ENCODE measurements at regions not wholly inside any gene's neighbourhood (a gene's known extent, or its start where the extent isn't known, plus 50 kb on each side); places are given as distances from the start of the nearest gene placed in this dataset.

- no peaks in the 10 kb centered on the region for H3K27me3 ChIP-seq (ENCODE audit: low read depth, low read length)
- no peaks in the 10 kb centered on the region for H3K4me1 ChIP-seq (ENCODE audit: control insufficient read depth in 1 of 2, insufficient read depth in 2 of 2, low read length in 2 of 2)
- no peak overlapping the region for H3K27ac ChIP-seq (ENCODE audit: low read length)
- H3K9me3 ChIP-seq (ENCODE audit: control insufficient read depth in 1 of 2, low read length in 2 of 2), result no peaks in the 10 kb centered on the region
- H3K4me3 ChIP-seq (ENCODE audit: low read depth in 1 of 2, low read length in 2 of 2), result no peak overlapping the region
- no peaks in the 10 kb centered on the region for H3K36me3 ChIP-seq (ENCODE audit: control insufficient read depth in 1 of 2, insufficient read depth in 2 of 2, low read length in 2 of 2)
Observed at GRCh38 chr18:78685250-78685979, 294.2 kb upstream of the SALL3 start.

- Histone ChIP-seq H3K27me3 (ENCODE audit: low read depth, low read length) (no peaks in the 10 kb centered on the region), H3K4me3 (ENCODE audit: low read depth in 1 of 2, low read length in 2 of 2) (no peak overlapping the region), H3K4me1 (ENCODE audit: control insufficient read depth in 1 of 2, insufficient read depth in 2 of 2, low read length in 2 of 2) (no peaks in the 10 kb centered on the region), H3K9me3 (ENCODE audit: control insufficient read depth in 1 of 2, low read length in 2 of 2) (no peaks in the 10 kb centered on the region), H3K27ac (ENCODE audit: low read length) (no peak overlapping the region), H3K36me3 (ENCODE audit: control insufficient read depth in 1 of 2, insufficient read depth in 2 of 2, low read length in 2 of 2) (no peaks in the 10 kb centered on the region)
Observed at GRCh38 chr18:78685980-78686530, 293.6 kb upstream of the SALL3 start.

- no peak overlapping the region for H3K4me3 ChIP-seq (ENCODE audit: low read depth in 1 of 2, low read length in 2 of 2)
- no peaks in the 10 kb centered on the region for H3K36me3 ChIP-seq (ENCODE audit: control insufficient read depth in 1 of 2, insufficient read depth in 2 of 2, low read length in 2 of 2)
- H3K9me3 ChIP-seq (ENCODE audit: control insufficient read depth in 1 of 2, low read length in 2 of 2), result no peaks in the 10 kb centered on the region
- H3K4me1 ChIP-seq (ENCODE audit: control insufficient read depth in 1 of 2, insufficient read depth in 2 of 2, low read length in 2 of 2), result no peaks in the 10 kb centered on the region
- H3K27me3 ChIP-seq (ENCODE audit: low read depth, low read length), result no peaks in the 10 kb centered on the region
- H3K27ac ChIP-seq (ENCODE audit: low read length), result no peak overlapping the region
Observed at GRCh38 chr18:78686976-78687685, 292.5 kb upstream of the SALL3 start.

- Histone ChIP-seq H3K4me1 (ENCODE audit: control insufficient read depth in 1 of 2, insufficient read depth in 2 of 2, low read length in 2 of 2) (no peaks in the 10 kb centered on the region), H3K27me3 (ENCODE audit: low read depth, low read length) (no peaks in the 10 kb centered on the region), H3K4me3 (ENCODE audit: low read depth in 1 of 2, low read length in 2 of 2) (no peak overlapping the region), H3K36me3 (ENCODE audit: control insufficient read depth in 1 of 2, insufficient read depth in 2 of 2, low read length in 2 of 2) (no peaks in the 10 kb centered on the region), H3K27ac (ENCODE audit: low read length) (no peak overlapping the region), H3K9me3 (ENCODE audit: control insufficient read depth in 1 of 2, low read length in 2 of 2) (no peaks in the 10 kb centered on the region)
Observed at GRCh38 chr18:78687736-78688135, 291.9 kb upstream of the SALL3 start.

GRCh38 chr18:78688249-78688648, 291.4 kb upstream of the SALL3 start:
- Histone ChIP-seq H3K27ac (ENCODE audit: low read length) (no peak overlapping the region), H3K9me3 (ENCODE audit: control insufficient read depth in 1 of 2, low read length in 2 of 2) (no peaks in the 10 kb centered on the region), H3K4me1 (ENCODE audit: control insufficient read depth in 1 of 2, insufficient read depth in 2 of 2, low read length in 2 of 2) (no peaks in the 10 kb centered on the region), H3K4me3 (ENCODE audit: low read depth in 1 of 2, low read length in 2 of 2) (no peak overlapping the region), H3K27me3 (ENCODE audit: low read depth, low read length) (no peaks in the 10 kb centered on the region), H3K36me3 (ENCODE audit: control insufficient read depth in 1 of 2, insufficient read depth in 2 of 2, low read length in 2 of 2) (no peaks in the 10 kb centered on the region)

- H3K4me1 ChIP-seq (ENCODE audit: control insufficient read depth in 1 of 2, insufficient read depth in 2 of 2, low read length in 2 of 2), result no peaks in the 10 kb centered on the region
Observed at GRCh38 chr18:78688916-78689315, 290.7 kb upstream of the SALL3 start.

GRCh38 chr18:78689606-78690005, 290.0 kb upstream of the SALL3 start:
- Histone ChIP-seq H3K4me3 (ENCODE audit: low read depth in 1 of 2, low read length in 2 of 2) (no peak overlapping the region), H3K4me1 (ENCODE audit: control insufficient read depth in 1 of 2, insufficient read depth in 2 of 2, low read length in 2 of 2) (no peaks in the 10 kb centered on the region), H3K27me3 (ENCODE audit: low read depth, low read length) (no peaks in the 10 kb centered on the region), H3K9me3 (ENCODE audit: control insufficient read depth in 1 of 2, low read length in 2 of 2) (no peaks in the 10 kb centered on the region), H3K36me3 (ENCODE audit: control insufficient read depth in 1 of 2, insufficient read depth in 2 of 2, low read length in 2 of 2) (no peaks in the 10 kb centered on the region), H3K27ac (ENCODE audit: low read length) (no peak overlapping the region)

More at GRCh38 chr18:78688916-78689315, 290.7 kb upstream of the SALL3 start:
- Histone ChIP-seq H3K4me3 (ENCODE audit: low read depth in 1 of 2, low read length in 2 of 2) (no peak overlapping the region), H3K9me3 (ENCODE audit: control insufficient read depth in 1 of 2, low read length in 2 of 2) (no peaks in the 10 kb centered on the region), H3K27ac (ENCODE audit: low read length) (no peak overlapping the region), H3K36me3 (ENCODE audit: control insufficient read depth in 1 of 2, insufficient read depth in 2 of 2, low read length in 2 of 2) (no peaks in the 10 kb centered on the region), H3K27me3 (ENCODE audit: low read depth, low read length) (no peaks in the 10 kb centered on the region)

GRCh38 chr18:78692105-78692504, 287.5 kb upstream of the SALL3 start:
- Histone ChIP-seq H3K4me1 (ENCODE audit: control insufficient read depth in 1 of 2, insufficient read depth in 2 of 2, low read length in 2 of 2) (no peaks in the 10 kb centered on the region), H3K27me3 (ENCODE audit: low read depth, low read length) (no peaks in the 10 kb centered on the region), H3K36me3 (ENCODE audit: control insufficient read depth in 1 of 2, insufficient read depth in 2 of 2, low read length in 2 of 2) (no peaks in the 10 kb centered on the region), H3K27ac (ENCODE audit: low read length) (no peak overlapping the region), H3K9me3 (ENCODE audit: control insufficient read depth in 1 of 2, low read length in 2 of 2) (no peaks in the 10 kb centered on the region), H3K4me3 (ENCODE audit: low read depth in 1 of 2, low read length in 2 of 2) (no peak overlapping the region)

GRCh38 chr18:78693429-78693828, 286.2 kb upstream of the SALL3 start:
- Histone ChIP-seq H3K36me3 (ENCODE audit: control insufficient read depth in 1 of 2, insufficient read depth in 2 of 2, low read length in 2 of 2) (no peaks in the 10 kb centered on the region), H3K4me3 (ENCODE audit: low read depth in 1 of 2, low read length in 2 of 2) (no peak overlapping the region), H3K27ac (ENCODE audit: low read length) (no peak overlapping the region), H3K4me1 (ENCODE audit: control insufficient read depth in 1 of 2, insufficient read depth in 2 of 2, low read length in 2 of 2) (no peaks in the 10 kb centered on the region), H3K27me3 (ENCODE audit: low read depth, low read length) (no peaks in the 10 kb centered on the region), H3K9me3 (ENCODE audit: control insufficient read depth in 1 of 2, low read length in 2 of 2) (no peaks in the 10 kb centered on the region)

GRCh38 chr18:78696698-78697435, 282.8 kb upstream of the SALL3 start:
- Histone ChIP-seq H3K27me3 (ENCODE audit: low read depth, low read length) (no peaks in the 10 kb centered on the region), H3K27ac (ENCODE audit: low read length) (no peak overlapping the region), H3K9me3 (ENCODE audit: control insufficient read depth in 1 of 2, low read length in 2 of 2) (no peaks in the 10 kb centered on the region), H3K4me3 (ENCODE audit: low read depth in 1 of 2, low read length in 2 of 2) (no peak overlapping the region), H3K4me1 (ENCODE audit: control insufficient read depth in 1 of 2, insufficient read depth in 2 of 2, low read length in 2 of 2) (no peaks in the 10 kb centered on the region), H3K36me3 (ENCODE audit: control insufficient read depth in 1 of 2, insufficient read depth in 2 of 2, low read length in 2 of 2) (no peaks in the 10 kb centered on the region)

GRCh38 chr18:78697446-78697845, 282.2 kb upstream of the SALL3 start:
- Histone ChIP-seq H3K9me3 (ENCODE audit: control insufficient read depth in 1 of 2, low read length in 2 of 2) (no peaks in the 10 kb centered on the region), H3K27ac (ENCODE audit: low read length) (no peak overlapping the region), H3K36me3 (ENCODE audit: control insufficient read depth in 1 of 2, insufficient read depth in 2 of 2, low read length in 2 of 2) (no peaks in the 10 kb centered on the region), H3K4me3 (ENCODE audit: low read depth in 1 of 2, low read length in 2 of 2) (no peak overlapping the region), H3K4me1 (ENCODE audit: control insufficient read depth in 1 of 2, insufficient read depth in 2 of 2, low read length in 2 of 2) (no peaks in the 10 kb centered on the region), H3K27me3 (ENCODE audit: low read depth, low read length) (no peaks in the 10 kb centered on the region)
